IgD-negative memory B cell (primary cell): ENCODE measurements at regions not wholly inside any gene's neighbourhood (a gene's known extent, or its start where the extent isn't known, plus 50 kb on each side); places are given as distances from the start of the nearest gene placed in this dataset.
A peak's percentile ranks its signal among the peaks of the same experiment; 100 is the strongest.

Experiments
- H3K27ac Mint-ChIP-seq, 3 donors: one replicate each; pipeline ENCODE4 v1.8.0; 2020 to 2022; ENCODE audit warnings: mild to moderate bottlenecking in 3 of 3, mixed read lengths in 3 of 3, moderate library complexity in 1 of 3
- H3K27me3 Mint-ChIP-seq: one replicate; pipeline ENCODE4 v1.8.0; 2021; ENCODE audit warnings: mixed read lengths
- H3K36me3 Mint-ChIP-seq: one replicate; pipeline ENCODE4 v1.8.0; 2020; ENCODE audit warnings: mild to moderate bottlenecking, mixed read lengths
- H3K4me1 Mint-ChIP-seq, 3 donors: one replicate each; pipeline ENCODE4 v1.8.0; 2020 to 2022; ENCODE audit warnings: mixed read lengths in 3 of 3, mild to moderate bottlenecking in 1 of 3
- H3K4me3 Mint-ChIP-seq, 4 donors: one replicate each; pipeline ENCODE4 v1.8.0; 2020 to 2022; ENCODE audit warnings: mild to moderate bottlenecking in 4 of 4, mixed read lengths in 4 of 4, moderate library complexity in 3 of 4
- H3K9me3 Mint-ChIP-seq, 3 donors: one replicate each; pipeline ENCODE4 v1.8.0; 2020 to 2021; ENCODE audit warnings: mixed read lengths in 3 of 3, mild to moderate bottlenecking in 1 of 3

DNA sequence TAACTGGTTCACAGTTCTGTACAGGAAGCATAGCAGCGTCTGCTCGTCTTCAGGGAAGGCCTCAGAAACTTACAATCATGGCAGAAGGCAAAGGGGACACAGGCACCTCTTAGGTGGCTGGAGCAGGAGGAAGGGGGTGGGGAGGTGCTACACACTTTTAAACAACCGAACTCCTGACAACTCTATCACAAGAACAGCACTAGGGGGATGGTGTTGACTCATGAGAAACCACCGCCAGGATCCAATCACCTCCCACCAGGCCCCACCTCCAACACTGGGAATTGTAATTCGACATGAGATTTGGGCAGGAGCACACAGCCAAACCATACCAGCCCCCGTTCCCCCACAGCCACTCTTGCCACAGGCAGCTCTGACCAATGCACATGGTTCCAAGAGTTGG is 306.3 kb upstream of the POU3F1 start:
- no peak overlapping the region for H3K27ac Mint-ChIP-seq
- peaks cover 3 to 8% (median 6%) of the 10 kb centered on the region in 3 donors for H3K9me3 Mint-ChIP-seq
- H3K4me3 Mint-ChIP-seq: no peak overlapping the region
- H3K27me3 Mint-ChIP-seq: no peaks in the 10 kb centered on the region
- no peaks in the 10 kb centered on the region for H3K4me1 Mint-ChIP-seq
- H3K36me3 Mint-ChIP-seq: no peaks in the 10 kb centered on the region

DNA sequence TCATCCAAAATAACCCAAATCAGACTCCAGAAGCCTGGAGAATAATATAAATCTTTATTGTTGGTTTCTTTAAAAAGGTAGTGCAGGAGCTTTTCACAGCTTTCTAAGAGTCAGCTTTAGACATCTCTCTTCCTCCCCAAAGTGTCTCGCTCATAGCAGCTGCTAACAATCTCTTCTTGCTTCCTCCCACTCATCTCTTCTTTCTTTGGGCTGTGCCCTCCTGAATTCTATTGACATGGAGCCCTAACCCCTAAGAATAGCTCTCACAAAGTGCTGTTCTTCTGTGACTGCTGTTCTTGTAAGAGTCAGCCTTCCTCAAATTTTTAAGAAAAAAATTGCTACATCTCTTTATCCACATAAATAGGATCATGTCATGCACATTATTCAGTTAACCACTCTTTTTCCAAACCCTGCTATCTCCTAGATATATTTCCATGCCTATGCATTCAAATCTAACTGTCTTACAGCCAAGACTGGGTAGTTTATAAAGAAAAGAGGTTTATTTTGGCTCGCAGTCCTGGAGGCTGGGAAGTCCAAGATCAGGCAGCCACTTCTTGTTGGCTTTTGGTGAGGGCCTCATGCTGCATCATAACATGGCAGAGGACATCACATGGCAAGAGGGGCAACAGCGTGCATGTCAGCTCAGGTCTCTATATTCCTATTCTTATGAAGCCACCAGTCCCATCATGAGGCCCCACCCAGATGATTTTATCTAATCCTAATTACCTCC is 301.0 kb upstream of the POU3F1 start:
- Mint-ChIP-seq H3K4me1 (peaks cover 0 to 5% (median 4%) of the 10 kb centered on the region in 3 donors), H3K9me3 (peaks cover 4 to 21% (median 13%) of the 10 kb centered on the region in 3 donors), H3K4me3 (no peak overlapping the region), H3K27ac (no peak overlapping the region), H3K27me3 (no peaks in the 10 kb centered on the region), H3K36me3 (no peaks in the 10 kb centered on the region)

DNA sequence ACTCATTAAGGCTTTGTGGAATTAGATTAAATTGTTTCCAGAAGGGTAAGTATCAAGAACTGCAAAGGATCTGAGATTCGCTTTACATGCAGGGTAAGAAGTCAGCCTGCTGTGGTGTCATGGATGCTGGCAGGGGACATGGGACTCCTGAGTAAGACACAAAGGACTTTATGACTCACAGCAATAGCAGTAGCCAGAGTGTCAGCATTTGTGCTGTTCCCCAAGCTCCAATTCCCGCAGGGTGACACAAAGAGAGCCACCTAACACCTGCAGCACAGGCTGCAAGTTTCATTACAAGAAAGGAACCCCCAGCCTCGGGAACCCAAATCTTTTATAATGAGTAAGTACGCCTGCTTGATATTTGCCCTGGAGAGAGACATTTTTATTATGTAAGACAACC is 298.1 kb upstream of the POU3F1 start:
- Mint-ChIP-seq H3K4me1 (peaks cover 0 to 5% (median 4%) of the 10 kb centered on the region in 3 donors), H3K27me3 (no peaks in the 10 kb centered on the region), H3K4me3 (no peak overlapping the region), H3K27ac (no peak overlapping the region), H3K9me3 (peaks cover 4 to 21% (median 13%) of the 10 kb centered on the region in 3 donors), H3K36me3 (peaks cover 3% of the 10 kb centered on the region)

DNA sequence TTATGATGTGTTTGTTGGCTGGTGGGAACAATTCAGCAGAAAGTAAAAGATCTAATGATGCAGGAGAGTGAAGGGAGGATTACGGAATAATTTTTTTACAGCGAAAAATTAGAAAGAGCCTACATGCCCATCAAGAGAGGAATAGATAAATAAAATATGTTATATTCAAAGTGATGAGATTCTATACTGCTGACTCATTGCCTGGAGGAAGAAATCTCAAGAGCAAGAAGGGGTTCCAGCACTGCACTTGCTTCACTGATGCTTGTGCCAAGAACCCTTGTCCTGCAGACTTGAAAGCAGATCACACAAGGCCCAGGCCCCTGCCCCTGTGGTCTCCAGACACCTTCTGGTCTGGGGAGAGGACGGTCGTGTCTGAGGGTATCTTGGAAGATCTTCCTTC is 295.1 kb upstream of the POU3F1 start:
- Mint-ChIP-seq H3K9me3 (peaks cover 1 to 9% (median 5%) of the 10 kb centered on the region in 3 donors), H3K4me3 (no peak overlapping the region), H3K4me1 (peaks cover 0 to 5% (median 4%) of the 10 kb centered on the region in 3 donors), H3K36me3 (peaks cover 3% of the 10 kb centered on the region), H3K27me3 (no peaks in the 10 kb centered on the region), H3K27ac (no peak overlapping the region)

DNA sequence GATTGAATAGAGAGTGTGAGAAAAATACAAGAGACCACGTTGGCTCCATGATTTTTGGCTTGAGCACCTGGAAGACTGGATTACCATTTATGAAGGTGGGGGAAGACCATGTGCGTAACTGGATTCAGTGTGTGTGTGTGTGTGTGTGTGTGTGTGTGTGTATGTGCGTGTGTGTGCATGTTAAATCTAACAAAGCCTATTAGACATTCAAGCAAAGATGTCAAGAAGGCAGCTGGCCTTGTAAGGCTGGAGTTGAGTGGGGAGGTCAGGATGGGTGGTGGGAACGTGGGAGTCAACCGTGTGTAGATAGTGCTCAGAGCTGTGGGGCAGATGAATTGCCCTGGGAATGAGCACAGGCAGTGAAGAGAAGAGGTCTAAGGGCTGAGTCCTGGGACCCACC is 293.8 kb upstream of the POU3F1 start:
- Mint-ChIP-seq H3K27ac (no peak overlapping the region), H3K27me3 (no peaks in the 10 kb centered on the region), H3K4me1 (peaks cover 0 to 5% (median 4%) of the 10 kb centered on the region in 3 donors), H3K36me3 (peaks cover 3% of the 10 kb centered on the region), H3K9me3 (no peaks in the 10 kb centered on the region), H3K4me3 (no peak overlapping the region)

DNA sequence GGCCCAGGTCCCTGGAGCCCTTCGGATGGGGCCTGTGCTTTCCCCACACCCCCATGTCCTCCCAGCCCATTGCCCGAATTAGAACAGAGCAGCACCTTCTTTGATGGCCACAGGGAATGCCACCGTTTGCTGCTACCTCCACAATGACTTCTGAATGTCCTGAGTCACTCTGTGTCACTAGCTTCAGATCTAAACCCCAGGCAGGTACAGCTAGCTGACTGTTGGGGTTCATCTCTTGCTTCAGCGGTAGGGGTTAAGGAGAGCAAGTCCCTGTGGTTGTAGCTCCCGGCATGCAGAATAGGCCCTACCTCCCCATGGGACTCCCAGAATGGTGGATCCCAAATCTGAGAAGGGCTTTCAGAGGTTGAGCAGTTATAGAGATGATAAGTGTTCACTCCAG is 291.1 kb upstream of the POU3F1 start:
- Mint-ChIP-seq H3K36me3 (peaks cover 3% of the 10 kb centered on the region), H3K4me1 (peaks cover 0 to 3% (median 2%) of the 10 kb centered on the region in 3 donors)

DNA sequence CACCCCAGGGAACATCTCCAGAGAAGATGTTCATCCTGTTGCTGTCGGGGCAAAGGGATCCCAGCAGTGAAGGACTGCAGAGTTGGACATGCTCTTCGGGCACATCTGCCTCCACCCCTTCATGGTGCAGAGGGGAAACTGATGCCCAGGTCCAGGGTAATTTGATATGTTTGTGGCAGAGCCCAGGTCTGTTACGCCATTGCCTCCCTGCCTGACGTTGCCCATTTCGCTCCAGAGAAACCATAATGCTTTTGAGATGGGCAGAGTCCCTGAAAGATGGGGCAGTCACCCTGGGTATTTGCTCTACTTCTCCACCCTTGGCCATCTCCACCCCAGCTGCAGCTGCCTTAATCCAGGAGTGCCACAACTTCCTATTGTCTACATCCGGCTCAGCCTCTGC is 290.4 kb upstream of the POU3F1 start:
- Mint-ChIP-seq H3K4me1 (peaks cover 0 to 3% (median 2%) of the 10 kb centered on the region in 3 donors), H3K4me3 (no peak overlapping the region), H3K27ac (no peak overlapping the region), H3K36me3 (peaks cover 3% of the 10 kb centered on the region), H3K9me3 (no peaks in the 10 kb centered on the region), H3K27me3 (peaks cover 4% of the 10 kb centered on the region)

More for the DNA sequence above, 291.1 kb upstream of the POU3F1 start:
- no peak overlapping the region for H3K4me3 Mint-ChIP-seq
- peaks cover 4% of the 10 kb centered on the region for H3K27me3 Mint-ChIP-seq
- no peak overlapping the region for H3K27ac Mint-ChIP-seq
- H3K9me3 Mint-ChIP-seq: no peaks in the 10 kb centered on the region

DNA sequence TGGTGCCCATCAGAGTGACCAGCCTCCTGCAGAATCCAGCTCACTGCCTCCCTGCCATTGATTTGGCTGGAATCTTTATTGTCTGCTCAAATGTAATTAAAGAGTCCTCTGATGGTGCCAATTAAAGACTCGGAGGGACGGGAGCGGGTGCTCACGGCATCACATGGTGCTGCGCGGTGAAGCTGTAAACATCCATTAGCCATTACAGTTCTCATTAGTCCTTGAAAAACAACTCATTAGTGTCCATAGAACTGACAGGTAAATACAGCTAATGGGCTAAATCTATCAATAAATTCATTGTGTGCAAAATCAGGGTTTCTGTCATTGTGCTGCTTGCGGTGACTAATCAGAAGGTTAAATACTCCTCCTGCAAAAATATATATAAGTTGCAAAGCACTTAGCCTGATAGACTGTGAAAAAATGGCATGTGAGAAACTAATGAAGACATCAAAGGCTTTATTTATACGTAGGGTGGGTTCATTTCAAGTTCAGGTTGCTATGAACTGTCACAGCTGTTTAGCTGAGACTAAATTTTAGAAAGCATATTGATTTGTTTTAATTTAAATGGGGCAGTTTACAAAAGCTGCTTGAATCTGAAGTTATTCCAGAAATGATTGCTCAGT is 289.8 kb upstream of the POU3F1 start:
- Mint-ChIP-seq H3K4me3 (no peak overlapping the region), H3K36me3 (peaks cover 1% of the 10 kb centered on the region), H3K27me3 (peaks cover 4% of the 10 kb centered on the region), H3K27ac (no peak overlapping the region), H3K9me3 (no peaks in the 10 kb centered on the region), H3K4me1 (peaks cover 0 to 3% (median 2%) of the 10 kb centered on the region in 3 donors)

DNA sequence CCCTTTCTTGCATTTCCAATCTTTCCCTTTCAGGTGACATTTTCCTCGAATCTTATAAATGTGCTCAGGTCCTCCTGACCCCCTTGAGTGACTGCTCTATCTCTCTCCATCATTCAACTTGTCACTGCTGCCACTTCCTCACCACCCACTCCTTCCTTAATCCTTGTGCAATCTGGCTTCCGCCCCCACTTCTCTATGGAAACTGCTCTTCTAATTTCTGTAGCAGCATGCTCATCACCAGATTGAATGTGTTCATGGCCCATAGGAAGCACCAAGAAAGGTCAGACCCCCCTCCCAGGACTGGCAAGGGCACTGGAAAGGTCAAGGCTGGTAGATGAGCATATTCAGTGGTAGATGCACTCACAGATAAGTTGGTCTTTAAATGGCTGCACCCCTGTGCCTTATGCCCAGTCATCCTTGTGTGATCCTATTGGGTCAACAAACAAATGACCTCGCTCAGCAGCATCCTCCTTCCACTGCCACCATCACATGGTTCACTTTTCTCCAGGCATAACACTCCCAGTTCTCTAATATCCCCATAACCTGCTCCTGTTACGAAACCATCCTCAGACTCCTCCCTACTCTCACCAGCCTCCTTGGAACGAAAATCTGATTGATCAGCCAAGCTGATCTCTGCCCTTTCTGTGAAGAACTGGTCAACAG is 288.5 kb upstream of the POU3F1 start:
- Mint-ChIP-seq H3K4me1 (peaks cover 0 to 3% (median 2%) of the 10 kb centered on the region in 3 donors), H3K4me3 (no peak overlapping the region), H3K27ac (no peak overlapping the region), H3K27me3 (peaks cover 4% of the 10 kb centered on the region), H3K36me3 (peaks cover under 1% of the 10 kb centered on the region), H3K9me3 (no peaks in the 10 kb centered on the region)

DNA sequence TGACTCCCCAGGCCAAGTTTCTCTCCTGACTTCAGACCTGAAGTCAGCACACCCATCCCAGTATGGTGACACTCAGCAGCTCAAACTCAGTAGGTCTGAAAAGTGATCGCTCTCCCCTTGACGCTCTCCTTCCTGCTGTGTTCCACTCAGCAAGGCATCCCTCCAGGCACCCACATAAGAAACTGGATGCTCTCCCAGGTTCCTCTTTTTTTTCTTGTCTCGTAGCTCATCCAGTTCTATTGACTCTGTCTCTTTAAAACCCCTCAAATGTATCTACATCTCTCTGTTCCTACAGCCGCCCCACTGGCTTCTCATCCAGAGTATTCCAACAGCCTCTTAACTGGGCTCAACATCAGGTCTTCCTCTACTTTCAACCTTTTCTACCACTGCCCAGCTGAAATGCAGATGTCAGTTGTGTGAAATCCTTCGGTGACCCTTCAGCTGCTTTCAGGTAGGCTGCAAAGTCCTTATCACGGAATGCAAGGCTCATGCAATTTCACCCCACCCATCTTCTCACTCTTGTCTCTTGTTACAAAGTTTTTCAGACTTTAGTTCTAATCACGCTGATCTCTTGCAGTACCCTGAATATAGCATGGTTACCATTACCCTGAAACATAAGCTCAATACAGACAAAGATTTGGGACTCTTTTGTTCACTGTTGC is 286.2 kb upstream of the POU3F1 start:
- Mint-ChIP-seq H3K4me3 (no peak overlapping the region), H3K27me3 (peaks cover 4% of the 10 kb centered on the region), H3K36me3 (no peaks in the 10 kb centered on the region), H3K27ac (no peak overlapping the region), H3K9me3 (no peaks in the 10 kb centered on the region), H3K4me1 (peaks cover 0 to 3% (median 2%) of the 10 kb centered on the region in 3 donors)

DNA sequence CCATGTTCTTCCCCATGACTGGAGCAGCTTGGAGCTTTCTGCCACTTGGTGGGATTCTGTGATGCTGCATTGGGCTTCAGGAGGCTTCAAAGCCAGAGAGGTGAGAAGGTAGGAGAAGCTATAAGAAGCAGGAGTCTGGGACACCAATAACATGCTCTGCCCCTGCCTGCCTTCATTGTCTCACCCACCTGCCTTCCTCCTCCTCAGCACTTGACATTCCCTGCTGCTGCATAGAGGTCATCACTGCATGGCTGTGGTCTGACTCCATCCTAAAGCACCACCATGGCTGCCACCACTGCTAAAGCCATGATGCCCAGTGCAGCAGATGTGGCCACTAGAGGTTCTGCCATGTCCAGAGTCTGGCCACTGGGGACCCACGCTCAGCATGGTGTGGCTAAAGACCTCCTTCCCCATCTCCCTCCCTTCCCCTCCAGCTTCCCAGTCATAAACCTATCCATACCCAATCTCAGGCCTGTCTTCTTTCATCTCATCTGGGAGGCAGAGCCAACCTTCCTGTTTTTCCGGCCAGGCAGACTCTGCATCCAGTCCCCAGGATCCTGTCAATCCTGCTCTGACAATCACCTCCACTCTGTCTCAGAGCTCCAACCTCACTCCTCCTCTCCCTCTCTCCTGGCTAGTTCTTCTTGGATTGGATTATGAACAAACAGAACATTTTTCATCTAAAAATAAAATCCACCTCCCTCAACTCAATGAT is 285.1 kb upstream of the POU3F1 start:
- H3K4me1 Mint-ChIP-seq: peaks cover 0 to 3% (median 2%) of the 10 kb centered on the region in 3 donors
- H3K27me3 Mint-ChIP-seq: peaks cover 4% of the 10 kb centered on the region
- no peak overlapping the region for H3K27ac Mint-ChIP-seq
- H3K36me3 Mint-ChIP-seq: no peaks in the 10 kb centered on the region
- H3K4me3 Mint-ChIP-seq: peak overlapping the region in 1 of 4 donors; percentile 76
- H3K9me3 Mint-ChIP-seq: no peaks in the 10 kb centered on the region

DNA sequence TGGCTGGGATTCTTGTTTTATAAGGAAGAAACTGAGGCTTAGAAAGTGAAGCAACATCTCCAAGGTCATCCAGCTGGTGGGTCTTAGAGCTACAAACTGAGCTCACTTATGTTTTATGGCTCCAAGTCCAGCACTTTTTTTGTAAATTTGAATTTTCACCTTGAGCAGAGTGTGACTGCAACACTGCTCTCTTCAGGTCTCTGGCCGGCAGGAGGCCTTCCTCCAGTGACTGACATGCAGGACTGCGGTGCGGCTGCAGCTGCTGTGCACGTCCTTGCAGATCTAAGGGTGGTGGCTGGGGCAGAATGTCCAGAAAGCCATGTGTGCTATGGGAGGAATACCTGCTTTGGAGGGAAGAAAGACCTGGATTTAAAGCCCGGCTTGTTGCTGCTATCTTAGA is 284.2 kb upstream of the POU3F1 start:
- H3K36me3 Mint-ChIP-seq: no peaks in the 10 kb centered on the region
- peaks cover 4% of the 10 kb centered on the region for H3K27me3 Mint-ChIP-seq
- H3K27ac Mint-ChIP-seq: no peak overlapping the region
- H3K9me3 Mint-ChIP-seq: no peaks in the 10 kb centered on the region
- peaks cover 0 to 3% (median 2%) of the 10 kb centered on the region in 3 donors for H3K4me1 Mint-ChIP-seq
- no peak overlapping the region for H3K4me3 Mint-ChIP-seq

DNA sequence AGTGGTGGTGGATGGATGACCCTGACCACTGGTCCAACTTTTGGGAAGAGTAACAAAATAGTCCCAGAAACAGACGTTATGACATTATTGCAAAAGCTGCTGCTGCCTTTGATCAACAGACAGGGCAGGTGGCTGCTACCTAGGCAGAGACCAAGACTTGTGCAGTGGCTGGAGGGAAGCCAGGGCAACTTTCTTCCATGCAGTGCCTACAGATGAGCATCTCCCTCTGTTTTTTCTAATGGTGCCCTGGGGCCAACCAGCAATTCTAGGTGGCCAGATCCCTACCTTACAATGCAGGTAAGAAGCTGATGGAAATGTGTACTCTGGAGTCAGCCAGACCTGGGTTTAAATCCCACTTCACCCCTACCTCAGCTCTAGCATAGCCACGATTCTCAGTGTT is 283.1 kb upstream of the POU3F1 start:
- H3K36me3 Mint-ChIP-seq: no peaks in the 10 kb centered on the region
- H3K4me1 Mint-ChIP-seq: no peaks in the 10 kb centered on the region
- H3K27ac Mint-ChIP-seq: no peak overlapping the region
- H3K9me3 Mint-ChIP-seq: peaks cover 0 to 8% (median 6%) of the 10 kb centered on the region in 3 donors
- no peak overlapping the region for H3K4me3 Mint-ChIP-seq
- peaks cover 9% of the 10 kb centered on the region for H3K27me3 Mint-ChIP-seq

DNA sequence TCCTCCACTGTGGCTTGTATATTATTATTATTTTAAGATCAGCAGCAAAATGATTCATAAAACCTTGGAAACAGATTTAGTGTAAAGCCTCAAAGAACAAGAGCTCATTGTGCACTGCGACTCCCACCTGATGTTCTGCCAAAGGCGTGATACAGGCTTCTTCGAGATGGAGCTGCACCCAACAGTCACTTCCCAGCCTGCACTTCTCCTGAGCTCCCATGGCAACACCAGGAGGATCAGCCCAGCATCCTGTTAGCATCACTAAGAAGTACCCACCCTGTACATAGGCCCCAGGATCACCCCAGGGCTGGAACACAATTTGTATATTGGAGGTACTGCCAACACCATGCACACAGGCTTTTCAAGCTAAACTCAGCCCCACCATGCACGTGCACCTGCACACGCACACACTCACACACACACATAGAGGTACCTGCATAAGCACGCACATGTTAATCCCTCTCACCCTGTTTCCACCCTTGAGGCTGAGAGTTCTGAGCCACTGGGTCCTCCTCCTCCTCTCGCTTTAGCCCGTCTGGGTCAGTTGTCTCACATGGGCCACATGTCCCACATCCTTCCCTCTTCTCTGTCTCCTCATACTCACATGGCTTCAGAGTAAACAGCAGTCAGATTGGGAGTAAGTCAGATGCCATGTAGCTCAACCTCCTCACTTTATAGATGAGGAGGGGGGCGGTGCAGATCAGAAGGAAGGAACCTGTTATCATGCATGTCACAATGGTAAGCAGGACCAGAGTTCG is 281.9 kb upstream of the POU3F1 start:
- peaks cover 0 to 8% (median 6%) of the 10 kb centered on the region in 3 donors for H3K9me3 Mint-ChIP-seq
- no peak overlapping the region for H3K4me3 Mint-ChIP-seq
- no peaks in the 10 kb centered on the region for H3K36me3 Mint-ChIP-seq
- H3K4me1 Mint-ChIP-seq: no peaks in the 10 kb centered on the region
- no peak overlapping the region for H3K27ac Mint-ChIP-seq
- H3K27me3 Mint-ChIP-seq: peaks cover 11% of the 10 kb centered on the region
